GM23338 (cell line): ENCODE measurements at regions not wholly inside any gene's neighbourhood (a gene's known extent, or its start where the extent isn't known, plus 50 kb on each side); places are given as distances from the start of the nearest gene placed in this dataset.

Experiments
- ATAC-seq: fragments of 200-7000 bp; cut with Tn5 transposase; 3 replicates; pipeline ENCODE4 v1.9.1; 2020
- DNase-seq: peaks from one replicate; pipeline ENCODE4 v3.0.0-alpha.2; 2015; ENCODE audit warnings: low spot score
- H2AFZ ChIP-seq: fragments of 200-600 bp; sonication (generic); 2 replicates; pipeline ENCODE4 v1.8.0; 2016; ENCODE audit warnings: antibody characterized with exemption, mild to moderate bottlenecking, moderate library complexity
- H3F3A ChIP-seq: fragments of 200-600 bp; sonication (generic); replicated peaks from 2 replicates; pipeline ENCODE4 v1.8.0; 2017; ENCODE audit warnings: antibody characterized with exemption, mixed run types, low read depth
- H3K27ac ChIP-seq: fragments of 200-600 bp; sonication (generic); 2 replicates; pipeline ENCODE4 v1.6.1; 2016; ENCODE audit warnings: low read depth
- H3K27me3 ChIP-seq: fragments of 200-600 bp; sonication (generic); 2 replicates; pipeline ENCODE4 v1.8.0; 2016; ENCODE audit warnings: mild to moderate bottlenecking, mixed run types, moderate library complexity; ENCODE audit not compliant: insufficient read depth
- H3K36me3 ChIP-seq: fragments of 200-600 bp; sonication (generic); 2 replicates; pipeline ENCODE4 v1.8.0; 2016; ENCODE audit warnings: mild to moderate bottlenecking; ENCODE audit not compliant: insufficient read depth
- H3K4me1 ChIP-seq: fragments of 200-600 bp; sonication (generic); 2 replicates; pipeline ENCODE4 v1.8.0; 2016; ENCODE audit warnings: mild to moderate bottlenecking, moderate library complexity; ENCODE audit not compliant: insufficient read depth
- H3K4me2 ChIP-seq: fragments of 200-600 bp; sonication (generic); 2 replicates; pipeline ENCODE4 v1.7.1; 2017; ENCODE audit warnings: mixed run types
- H3K4me3 ChIP-seq: fragments of 200-600 bp; sonication (generic); 2 replicates; pipeline ENCODE4 v1.6.1; 2016; ENCODE audit warnings: mixed run types
- H3K79me2 ChIP-seq: fragments of 200-600 bp; sonication (generic); replicated peaks from 2 replicates; pipeline ENCODE4 v1.8.0; 2017; ENCODE audit warnings: mild to moderate bottlenecking; ENCODE audit not compliant: insufficient read depth
- H3K9me2 ChIP-seq: fragments of 200-600 bp; sonication (generic); 2 replicates; pipeline ENCODE4 v1.8.0; 2017; ENCODE audit not compliant: insufficient read depth
- H4K20me1 ChIP-seq: fragments of 200-600 bp; sonication (generic); replicated peaks from 2 replicates; pipeline ENCODE4 v1.8.0; 2017; ENCODE audit warnings: mild to moderate bottlenecking; ENCODE audit not compliant: insufficient read depth
- H3K27ac Mint-ChIP-seq: 2 replicates; pipeline ENCODE4 v1.8.0; 2020; ENCODE audit warnings: inconsistent platforms, mild to moderate bottlenecking, moderate library complexity, mixed read lengths
- H3K27me3 Mint-ChIP-seq: 3 replicates; pipeline ENCODE4 v1.8.0; 2022; ENCODE audit warnings: low read depth, mild to moderate bottlenecking, moderate library complexity, mixed read lengths, inconsistent platforms; ENCODE audit not compliant: insufficient read depth, poor library complexity
- H3K36me3 Mint-ChIP-seq: 3 replicates; pipeline ENCODE4 v1.8.0; 2021; ENCODE audit warnings: low read depth, mild to moderate bottlenecking, inconsistent platforms, moderate library complexity, mixed read lengths
- H3K4me1 Mint-ChIP-seq: 3 replicates; pipeline ENCODE4 v1.8.0; 2020; ENCODE audit warnings: mild to moderate bottlenecking, inconsistent platforms, mixed read lengths
- H3K4me3 Mint-ChIP-seq: 3 replicates; pipeline ENCODE4 v1.8.0; 2021; ENCODE audit warnings: moderate library complexity, mild to moderate bottlenecking, inconsistent platforms, mixed read lengths
- H3K9me3 Mint-ChIP-seq: 3 replicates; pipeline ENCODE4 v1.8.0; 2020; ENCODE audit warnings: moderate library complexity, mild to moderate bottlenecking, inconsistent platforms, mixed read lengths
- CREB1 ChIP-seq: fragments of 250-450 bp; sonication (Bioruptor Pico); IDR thresholded peaks from 2 replicates; pipeline ENCODE4 v1.5.0; 2020; ENCODE audit warnings: low read depth, mild to moderate bottlenecking, moderate library complexity
- JUNB ChIP-seq: IDR thresholded peaks from one replicate; pipeline ENCODE4 v1.6.1; 2016; ENCODE audit warnings: antibody characterized with exemption; ENCODE audit not compliant: unreplicated experiment
- NANOG ChIP-seq: IDR thresholded peaks from 2 replicates; pipeline ENCODE4 v1.6.1; 2016; ENCODE audit warnings: antibody characterized with exemption, borderline replicate concordance
- POLR2AphosphoS5 ChIP-seq: IDR thresholded peaks from 2 replicates; pipeline ENCODE4 v1.6.1; 2016; ENCODE audit warnings: antibody characterized with exemption, low read depth
- STAT1 ChIP-seq: IDR thresholded peaks from one replicate; pipeline ENCODE4 v1.6.1; 2016; ENCODE audit warnings: antibody characterized with exemption; ENCODE audit not compliant: unreplicated experiment
- ZNF331 ChIP-seq: fragments of 250-450 bp; sonication (Bioruptor Pico); IDR thresholded peaks from 2 replicates; pipeline ENCODE4 v1.5.0; 2020; ENCODE audit warnings: low read depth, mild to moderate bottlenecking, moderate library complexity
- ZNF462 ChIP-seq: fragments of 250-450 bp; sonication (Bioruptor Pico); IDR thresholded peaks from 2 replicates; pipeline ENCODE4 v1.5.0; 2020; ENCODE audit warnings: mild to moderate bottlenecking, moderate library complexity
- TF ChIP-seq, protein P1 (sequence below): IDR thresholded peaks from 2 replicates; pipeline ENCODE4 v1.6.1; 2016; ENCODE audit warnings: antibody characterized with exemption
- TF ChIP-seq, protein P2 (sequence below): IDR thresholded peaks from one replicate; pipeline ENCODE4 v1.6.1; 2018; ENCODE audit warnings: antibody characterized with exemption; ENCODE audit not compliant: unreplicated experiment

DNA sequence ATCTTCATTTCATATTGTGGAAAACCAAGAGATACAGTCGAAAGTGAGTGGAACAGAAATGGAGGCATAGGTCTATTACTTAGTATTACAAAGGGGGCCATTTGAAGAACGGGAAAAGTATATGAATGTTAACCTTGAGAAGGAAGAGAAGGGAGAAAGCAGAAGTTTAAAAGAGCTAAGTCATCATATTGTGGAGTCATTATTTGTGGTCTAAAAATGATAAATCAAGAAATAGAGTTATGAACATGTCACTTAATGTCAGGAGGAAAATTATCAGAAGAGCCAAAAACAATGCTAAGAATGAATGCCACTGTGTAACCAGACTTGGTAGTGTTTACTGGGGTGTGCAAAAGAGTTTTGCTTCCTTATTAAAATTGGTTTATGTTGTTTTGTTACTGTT is 589.5 kb upstream of the LCORL start:
- Histone ChIP-seq H3K4me2 (no peak overlapping the region), H3K4me1 (no peaks in the 10 kb centered on the region), H3F3A (no peaks in the 10 kb centered on the region), H3K79me2 (no peaks in the 10 kb centered on the region), H3K4me3 (no peak overlapping the region), H3K9me2 (no peaks in the 10 kb centered on the region), H2AFZ (no peak overlapping the region), H3K36me3 (no peaks in the 10 kb centered on the region), H3K27me3 (no peaks in the 10 kb centered on the region), H4K20me1 (no peaks in the 10 kb centered on the region), H3K27ac (no peak overlapping the region)
- Mint-ChIP-seq H3K36me3 (no peaks in the 10 kb centered on the region; the same call in 2 of the 3 replicates), H3K9me3 (peaks cover 4% of the 10 kb centered on the region; the same call in 1 of the 3 replicates), H3K4me1 (no peaks in the 10 kb centered on the region), H3K4me3 (no peak overlapping the region), H3K27me3 (no peaks in the 10 kb centered on the region), H3K27ac (no peak overlapping the region)
- ATAC-seq (no peak), DNase-seq (no peak)
- TF ChIP-seq POLR2AphosphoS5 (no peak), JUNB (no peak), CREB1 (no peak), STAT1 (no peak)
- TF ChIP-seq, protein P1, sequence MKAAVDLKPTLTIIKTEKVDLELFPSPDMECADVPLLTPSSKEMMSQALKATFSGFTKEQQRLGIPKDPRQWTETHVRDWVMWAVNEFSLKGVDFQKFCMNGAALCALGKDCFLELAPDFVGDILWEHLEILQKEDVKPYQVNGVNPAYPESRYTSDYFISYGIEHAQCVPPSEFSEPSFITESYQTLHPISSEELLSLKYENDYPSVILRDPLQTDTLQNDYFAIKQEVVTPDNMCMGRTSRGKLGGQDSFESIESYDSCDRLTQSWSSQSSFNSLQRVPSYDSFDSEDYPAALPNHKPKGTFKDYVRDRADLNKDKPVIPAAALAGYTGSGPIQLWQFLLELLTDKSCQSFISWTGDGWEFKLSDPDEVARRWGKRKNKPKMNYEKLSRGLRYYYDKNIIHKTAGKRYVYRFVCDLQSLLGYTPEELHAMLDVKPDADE: no peak

GRCh38 chr4:18608908-18609533 is 587.5 kb upstream of the LCORL start:
- Mint-ChIP-seq H3K9me3 (peaks cover 4% of the 10 kb centered on the region; the same call in 1 of the 3 replicates), H3K36me3 (no peaks in the 10 kb centered on the region; the same call in 2 of the 3 replicates), H3K27me3 (no peaks in the 10 kb centered on the region), H3K4me3 (no peak overlapping the region), H3K4me1 (no peaks in the 10 kb centered on the region), H3K27ac (no peak overlapping the region)
- H3K4me2 ChIP-seq: no peak overlapping the region
- H3K4me3 ChIP-seq: no peak overlapping the region
- no peaks in the 10 kb centered on the region for H3K9me2 ChIP-seq
- no peaks in the 10 kb centered on the region for H3K27me3 ChIP-seq
- H3K4me1 ChIP-seq: no peaks in the 10 kb centered on the region
- H2AFZ ChIP-seq: no peak overlapping the region
- H3K36me3 ChIP-seq: no peaks in the 10 kb centered on the region
- ATAC-seq: no peak
- H3F3A ChIP-seq: no peaks in the 10 kb centered on the region
- no peaks in the 10 kb centered on the region for H3K79me2 ChIP-seq
- no peak overlapping the region for H3K27ac ChIP-seq
- no peaks in the 10 kb centered on the region for H4K20me1 ChIP-seq
- no peak for DNase-seq
- TF ChIP-seq CREB1: no peak
- TF ChIP-seq, protein P1: no peak
- TF ChIP-seq NANOG: no peak
- TF ChIP-seq, protein P2, sequence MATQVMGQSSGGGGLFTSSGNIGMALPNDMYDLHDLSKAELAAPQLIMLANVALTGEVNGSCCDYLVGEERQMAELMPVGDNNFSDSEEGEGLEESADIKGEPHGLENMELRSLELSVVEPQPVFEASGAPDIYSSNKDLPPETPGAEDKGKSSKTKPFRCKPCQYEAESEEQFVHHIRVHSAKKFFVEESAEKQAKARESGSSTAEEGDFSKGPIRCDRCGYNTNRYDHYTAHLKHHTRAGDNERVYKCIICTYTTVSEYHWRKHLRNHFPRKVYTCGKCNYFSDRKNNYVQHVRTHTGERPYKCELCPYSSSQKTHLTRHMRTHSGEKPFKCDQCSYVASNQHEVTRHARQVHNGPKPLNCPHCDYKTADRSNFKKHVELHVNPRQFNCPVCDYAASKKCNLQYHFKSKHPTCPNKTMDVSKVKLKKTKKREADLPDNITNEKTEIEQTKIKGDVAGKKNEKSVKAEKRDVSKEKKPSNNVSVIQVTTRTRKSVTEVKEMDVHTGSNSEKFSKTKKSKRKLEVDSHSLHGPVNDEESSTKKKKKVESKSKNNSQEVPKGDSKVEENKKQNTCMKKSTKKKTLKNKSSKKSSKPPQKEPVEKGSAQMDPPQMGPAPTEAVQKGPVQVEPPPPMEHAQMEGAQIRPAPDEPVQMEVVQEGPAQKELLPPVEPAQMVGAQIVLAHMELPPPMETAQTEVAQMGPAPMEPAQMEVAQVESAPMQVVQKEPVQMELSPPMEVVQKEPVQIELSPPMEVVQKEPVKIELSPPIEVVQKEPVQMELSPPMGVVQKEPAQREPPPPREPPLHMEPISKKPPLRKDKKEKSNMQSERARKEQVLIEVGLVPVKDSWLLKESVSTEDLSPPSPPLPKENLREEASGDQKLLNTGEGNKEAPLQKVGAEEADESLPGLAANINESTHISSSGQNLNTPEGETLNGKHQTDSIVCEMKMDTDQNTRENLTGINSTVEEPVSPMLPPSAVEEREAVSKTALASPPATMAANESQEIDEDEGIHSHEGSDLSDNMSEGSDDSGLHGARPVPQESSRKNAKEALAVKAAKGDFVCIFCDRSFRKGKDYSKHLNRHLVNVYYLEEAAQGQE: no peak
- no peak for TF ChIP-seq STAT1
- no peak for TF ChIP-seq ZNF331
- no peak for TF ChIP-seq ZNF462
